NB4 (cell line): ENCODE measurements at regions not wholly inside any gene's neighbourhood (a gene's known extent, or its start where the extent isn't known, plus 50 kb on each side); places are given as distances from the start of the nearest gene placed in this dataset.

Source experiments
- DNase-seq: peaks from one replicate; pipeline ENCODE4 v3.0.0; 2010; ENCODE audit warnings: low read depth
- H3K4me3 ChIP-seq: one replicate; pipeline ENCODE4 v1.5.1; 2011; ENCODE audit warnings: mild to moderate bottlenecking, low read depth, low read length, moderate library complexity
- MYC ChIP-seq: IDR thresholded peaks from 2 replicates; pipeline ENCODE4 v1.6.1; 2011; ENCODE audit warnings: low read depth, low read length
- POLR2A ChIP-seq: IDR thresholded peaks from 2 replicates; pipeline ENCODE4 v1.6.1; 2011; ENCODE audit warnings: mild to moderate bottlenecking; ENCODE audit not compliant: insufficient read length; ENCODE audit errors: extremely low read depth
- TF ChIP-seq, protein P1 (sequence below): IDR thresholded peaks from one replicate; pipeline ENCODE4 v1.5.1; 2012; ENCODE audit warnings: low read depth, low read length
- TF ChIP-seq, protein P2 (sequence below): IDR thresholded peaks from 2 replicates; pipeline ENCODE4 v1.6.1; 2011; ENCODE audit warnings: low read depth, low read length

DNA sequence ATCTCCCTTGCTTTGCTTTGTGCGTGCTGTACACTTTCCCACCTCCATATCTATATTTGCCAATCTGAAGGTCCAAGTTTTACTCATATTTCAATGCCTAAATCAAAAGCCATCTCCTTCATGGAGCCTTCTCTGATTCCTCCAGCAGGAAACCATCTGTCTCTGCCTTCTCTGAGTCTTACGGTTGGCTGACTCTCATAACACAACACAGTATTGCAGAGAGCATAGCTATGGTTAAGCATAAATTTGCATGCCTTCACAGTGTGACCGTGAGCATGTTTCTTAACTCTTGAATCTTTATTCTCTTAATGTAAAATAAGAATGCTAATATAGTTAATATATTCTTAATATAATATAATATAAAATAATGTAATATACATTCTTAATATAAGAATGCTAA is 136.8 kb upstream of the PPP2R2B start:
- TF ChIP-seq, protein P1, sequence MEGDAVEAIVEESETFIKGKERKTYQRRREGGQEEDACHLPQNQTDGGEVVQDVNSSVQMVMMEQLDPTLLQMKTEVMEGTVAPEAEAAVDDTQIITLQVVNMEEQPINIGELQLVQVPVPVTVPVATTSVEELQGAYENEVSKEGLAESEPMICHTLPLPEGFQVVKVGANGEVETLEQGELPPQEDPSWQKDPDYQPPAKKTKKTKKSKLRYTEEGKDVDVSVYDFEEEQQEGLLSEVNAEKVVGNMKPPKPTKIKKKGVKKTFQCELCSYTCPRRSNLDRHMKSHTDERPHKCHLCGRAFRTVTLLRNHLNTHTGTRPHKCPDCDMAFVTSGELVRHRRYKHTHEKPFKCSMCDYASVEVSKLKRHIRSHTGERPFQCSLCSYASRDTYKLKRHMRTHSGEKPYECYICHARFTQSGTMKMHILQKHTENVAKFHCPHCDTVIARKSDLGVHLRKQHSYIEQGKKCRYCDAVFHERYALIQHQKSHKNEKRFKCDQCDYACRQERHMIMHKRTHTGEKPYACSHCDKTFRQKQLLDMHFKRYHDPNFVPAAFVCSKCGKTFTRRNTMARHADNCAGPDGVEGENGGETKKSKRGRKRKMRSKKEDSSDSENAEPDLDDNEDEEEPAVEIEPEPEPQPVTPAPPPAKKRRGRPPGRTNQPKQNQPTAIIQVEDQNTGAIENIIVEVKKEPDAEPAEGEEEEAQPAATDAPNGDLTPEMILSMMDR = no peak
- TF ChIP-seq, protein P2, sequence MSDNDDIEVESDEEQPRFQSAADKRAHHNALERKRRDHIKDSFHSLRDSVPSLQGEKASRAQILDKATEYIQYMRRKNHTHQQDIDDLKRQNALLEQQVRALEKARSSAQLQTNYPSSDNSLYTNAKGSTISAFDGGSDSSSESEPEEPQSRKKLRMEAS = no peak
- TF ChIP-seq MYC = no peak
- TF ChIP-seq POLR2A = no peak
- no peak for DNase-seq
- H3K4me3 ChIP-seq = no peak overlapping the region

DNA sequence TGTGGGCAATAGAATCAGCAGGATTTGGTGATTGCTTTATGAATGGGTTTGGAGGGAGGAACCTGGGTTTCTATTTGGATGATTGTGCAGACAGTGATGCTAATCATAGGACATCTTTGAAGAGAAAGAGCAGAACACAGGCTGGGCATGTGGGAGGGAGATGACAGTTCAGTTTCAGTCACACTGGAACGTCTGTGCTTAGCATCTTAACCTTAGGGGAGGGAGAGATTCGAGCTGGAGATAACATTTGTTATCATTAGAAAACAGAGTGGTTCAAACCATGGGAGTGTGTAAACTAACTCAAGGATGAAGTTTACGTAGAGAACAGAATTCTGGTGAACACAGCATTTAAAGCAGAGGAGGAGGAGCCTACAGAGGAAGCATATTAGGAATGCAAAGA is 138.6 kb upstream of the PPP2R2B start:
- DNase-seq = no peak
- TF ChIP-seq, protein P2 = no peak
- TF ChIP-seq, protein P1 = no peak
- TF ChIP-seq MYC = no peak
- no peak for TF ChIP-seq POLR2A
- no peak overlapping the region for H3K4me3 ChIP-seq

DNA sequence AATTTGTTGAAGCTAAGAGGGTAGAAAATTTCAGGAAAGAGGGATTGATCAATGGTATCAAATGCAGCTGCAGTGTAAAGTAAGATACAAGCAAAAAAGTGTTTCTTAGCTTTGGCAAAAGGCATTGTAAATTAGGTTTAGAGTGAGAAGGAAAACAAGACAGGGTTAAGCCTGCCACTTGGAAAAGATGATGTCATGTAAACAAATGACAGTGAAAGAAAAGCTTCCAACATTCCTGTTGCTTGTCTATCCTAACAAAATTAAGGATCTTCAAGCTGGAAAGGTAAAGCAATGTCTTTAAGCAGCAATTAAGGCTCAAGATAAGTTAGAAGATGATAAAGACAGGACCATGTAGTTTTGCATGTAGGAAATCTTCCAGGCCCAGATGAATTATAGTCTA is 139.1 kb upstream of the PPP2R2B start:
- no peak for DNase-seq
- TF ChIP-seq MYC (no peak), POLR2A (no peak)
- TF ChIP-seq, protein P2 = no peak
- TF ChIP-seq, protein P1 = no peak
- no peak overlapping the region for H3K4me3 ChIP-seq

DNA sequence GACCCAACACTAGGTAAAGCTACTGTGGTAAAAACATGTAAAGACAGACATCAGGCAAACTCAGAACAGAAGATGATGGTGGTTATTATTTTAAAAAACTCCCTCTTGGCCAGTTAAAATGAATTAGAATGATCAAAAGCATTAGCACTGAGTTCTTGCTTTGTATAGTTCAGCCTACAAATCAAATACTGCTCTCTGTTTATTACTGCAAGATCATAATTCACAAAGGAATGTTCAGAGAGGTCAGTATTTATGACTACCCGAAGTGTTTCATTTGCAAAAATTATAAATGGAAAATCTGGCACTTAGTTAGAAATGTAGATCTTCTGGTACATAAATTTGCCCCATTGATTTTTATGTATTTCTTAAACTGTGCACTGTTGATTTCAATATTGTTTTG is 140.3 kb upstream of the PPP2R2B start:
- no peak for TF ChIP-seq MYC
- TF ChIP-seq, protein P1 = no peak
- TF ChIP-seq, protein P2 = no peak
- TF ChIP-seq POLR2A = no peak
- no peak overlapping the region for H3K4me3 ChIP-seq
- no peak for DNase-seq

DNA sequence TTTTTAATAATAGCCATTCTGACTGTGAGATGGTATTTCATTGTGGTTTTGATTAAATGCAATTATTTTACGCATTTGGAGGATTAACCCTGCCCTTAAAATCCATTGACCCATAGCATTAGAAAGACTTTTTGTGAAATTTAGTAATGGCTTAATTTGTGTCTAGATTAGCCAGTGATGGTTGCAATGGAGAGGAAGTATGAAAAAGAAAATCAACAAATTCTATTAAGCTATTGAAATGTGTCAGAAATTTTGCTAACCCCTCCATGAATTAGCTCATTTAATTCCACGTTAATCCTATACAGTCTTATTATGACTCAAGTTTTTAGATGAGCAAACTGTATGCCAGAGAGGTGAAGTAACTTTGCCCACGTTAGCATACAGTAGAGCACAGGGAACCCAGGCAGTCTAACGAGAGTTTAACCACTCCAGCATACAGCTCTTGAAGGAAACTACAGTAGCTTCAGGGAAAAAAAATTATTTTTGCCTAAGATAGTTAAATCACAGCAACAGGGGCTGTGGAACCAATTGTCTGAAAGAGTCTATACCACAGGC is 158.2 kb upstream of the PPP2R2B start:
- H3K4me3 ChIP-seq = no peak overlapping the region
- no peak for DNase-seq
- TF ChIP-seq POLR2A (no peak), MYC (no peak)
- TF ChIP-seq, protein P1 = no peak
- TF ChIP-seq, protein P2 = no peak
